K562 (cell line): ENCODE measurements at regions not wholly inside any gene's neighbourhood (a gene's known extent, or its start where the extent isn't known, plus 50 kb on each side); places are given as distances from the start of the nearest gene placed in this dataset.
A peak's percentile ranks its signal among the peaks of the same experiment; 100 is the strongest.

Source experiments
- BRD9 ChIP-seq: fragments of 450-650 bp; IDR thresholded peaks from 2 replicates; pipeline ENCODE4 v1.6.1; 2018; ENCODE audit warnings: low read depth; ENCODE audit not compliant: partially characterized antibody
- CBX3 ChIP-seq, 2 experiments: IDR thresholded peaks; 1 replicate in 1 of 2; 2 replicates in 1 of 2; pipeline ENCODE4 v1.6.1; 2012; ENCODE audit warnings: inconsistent platforms in 2 of 2, low read length in 2 of 2, borderline replicate concordance in 1 of 2, control low read depth in 1 of 2
- CSDE1 ChIP-seq, 2 experiments: fragments of 450-650 bp; IDR thresholded peaks; 2 replicates each; pipeline ENCODE4 v1.6.1; 2016; ENCODE audit warnings: mild to moderate bottlenecking in 1 of 2
- EP300 ChIP-seq: IDR thresholded peaks from 2 replicates; pipeline ENCODE4 v1.6.1; 2012; ENCODE audit warnings: low read length, improper control_type of control experiment
- GATA2 ChIP-seq: sonication (generic); formaldehyde crosslinking; IDR thresholded peaks from 2 replicates; pipeline ENCODE4 v1.4.0; 2020; ENCODE audit warnings: mild to moderate bottlenecking, missing genetic modification reagents
- JUND ChIP-seq, 2 experiments: IDR thresholded peaks; 2 replicates in 1 of 2; 3 replicates in 1 of 2; pipeline ENCODE4 v1.6.1; 2011; ENCODE audit warnings: borderline replicate concordance in 2 of 2, low read depth in 2 of 2, low read length in 2 of 2, improper control_type of control experiment in 1 of 2, missing biosample characterization in 1 of 2, missing genetic modification characterization in 1 of 2, missing genetic modification reagents in 1 of 2
- NR2C1 ChIP-seq, 2 experiments: fragments of 450-650 bp; IDR thresholded peaks; 2 replicates each; pipeline ENCODE4 v1.6.1; 2017; ENCODE audit warnings: mild to moderate bottlenecking in 2 of 2, antibody characterized with exemption in 1 of 2, inconsistent platforms in 1 of 2, missing compliant biosample characterization in 1 of 2, missing genetic modification characterization in 1 of 2
- OTX1 ChIP-seq: fragments of 450-650 bp; formaldehyde crosslinking; IDR thresholded peaks from 2 replicates; pipeline ENCODE4 v1.4.0; 2022; ENCODE audit warnings: mild to moderate bottlenecking
- RFX5 ChIP-seq: IDR thresholded peaks from 2 replicates; pipeline ENCODE4 v1.6.1; 2011; ENCODE audit warnings: low read depth, mild to moderate bottlenecking, improper control_type of control experiment, low read length
- ZBED1 ChIP-seq: IDR thresholded peaks from 2 replicates; pipeline ENCODE4 v1.6.1; 2014
- ZNF134 ChIP-seq: fragments of 250-450 bp; sonication (Bioruptor Pico); conservative IDR thresholded peaks from 2 replicates; pipeline ENCODE4 v1.4.0; 2020
- TF ChIP-seq, protein P1 (sequence below): fragments of 450-650 bp; formaldehyde crosslinking; IDR thresholded peaks from 2 replicates; pipeline ENCODE4 v1.4.0; 2022; ENCODE audit warnings: missing genetic modification characterization
- TF ChIP-seq, protein P2 (sequence below): fragments of 250-450 bp; sonication (Bioruptor Pico); IDR thresholded peaks from 2 replicates; pipeline ENCODE4 v1.8.0; 2021; ENCODE audit warnings: moderate library complexity, mild to moderate bottlenecking, inconsistent platforms
- TF ChIP-seq, protein P3 (sequence below): IDR thresholded peaks from 2 replicates; pipeline ENCODE4 v1.6.1; 2011; ENCODE audit warnings: borderline replicate concordance, low read depth, mild to moderate bottlenecking, moderate library complexity, low read length; ENCODE audit not compliant: insufficient read depth, poor library complexity, severe bottlenecking
- TF ChIP-seq, protein P4 (sequence below): fragments of 450-650 bp; formaldehyde crosslinking; IDR thresholded peaks from 2 replicates; pipeline ENCODE4 v1.4.0; 2020; ENCODE audit warnings: mild to moderate bottlenecking, mixed read lengths
- TF ChIP-seq, protein P5 (sequence below): fragments of 250-450 bp; sonication (Bioruptor Pico); IDR thresholded peaks from 2 replicates; pipeline ENCODE4 v1.5.0; 2021
- TF ChIP-seq, protein P6 (sequence below), 2 experiments: fragments of 450-650 bp in 1 of 2; sonication (generic) in 1 of 2; formaldehyde crosslinking; conservative IDR thresholded peaks; 2 replicates each; pipeline versions ENCODE4 v1.4.0 to v1.8.1; 2020 to 2022; ENCODE audit warnings: mild to moderate bottlenecking in 1 of 2, missing genetic modification reagents in 1 of 2

DNA sequence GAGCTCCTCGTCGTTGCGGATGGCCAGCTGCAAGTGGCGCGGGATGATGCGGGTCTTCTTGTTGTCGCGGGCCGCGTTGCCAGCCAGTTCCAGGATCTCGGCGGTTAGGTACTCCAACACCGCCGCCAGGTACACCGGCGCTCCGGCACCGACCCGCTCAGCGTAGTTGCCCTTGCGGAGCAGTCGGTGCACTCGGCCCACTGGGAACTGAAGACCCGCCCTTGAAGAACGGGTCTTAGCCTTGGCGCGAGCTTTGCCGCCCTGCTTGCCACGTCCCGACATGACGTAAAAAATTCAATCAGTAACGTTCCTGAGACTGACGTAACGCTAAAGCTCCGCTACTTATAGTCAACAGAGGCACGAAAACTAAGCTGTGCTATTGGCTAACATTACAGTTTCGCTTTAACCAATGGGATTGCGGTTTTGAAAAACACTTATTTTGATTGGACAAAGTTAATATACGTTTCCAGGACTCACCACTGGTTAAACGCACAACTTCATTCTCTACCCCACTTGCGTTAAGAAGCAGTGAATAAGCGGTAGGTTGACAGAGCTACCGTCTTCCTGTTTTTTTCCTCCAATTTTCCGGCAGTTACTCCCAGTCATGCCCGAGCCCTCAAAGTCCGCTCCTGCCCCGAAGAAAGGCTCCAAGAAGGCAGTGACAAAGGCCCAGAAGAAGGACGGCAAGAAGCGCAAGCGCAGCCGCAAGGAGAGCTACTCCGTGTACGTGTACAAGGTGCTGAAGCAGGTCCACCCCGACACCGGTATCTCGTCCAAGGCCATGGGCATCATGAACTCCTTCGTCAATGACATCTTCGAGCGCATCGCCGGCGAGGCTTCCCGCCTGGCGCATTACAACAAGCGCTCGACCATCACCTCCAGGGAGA lies 73.9 kb downstream of the OR2B2 start (continued):
- TF ChIP-seq, protein P1, sequence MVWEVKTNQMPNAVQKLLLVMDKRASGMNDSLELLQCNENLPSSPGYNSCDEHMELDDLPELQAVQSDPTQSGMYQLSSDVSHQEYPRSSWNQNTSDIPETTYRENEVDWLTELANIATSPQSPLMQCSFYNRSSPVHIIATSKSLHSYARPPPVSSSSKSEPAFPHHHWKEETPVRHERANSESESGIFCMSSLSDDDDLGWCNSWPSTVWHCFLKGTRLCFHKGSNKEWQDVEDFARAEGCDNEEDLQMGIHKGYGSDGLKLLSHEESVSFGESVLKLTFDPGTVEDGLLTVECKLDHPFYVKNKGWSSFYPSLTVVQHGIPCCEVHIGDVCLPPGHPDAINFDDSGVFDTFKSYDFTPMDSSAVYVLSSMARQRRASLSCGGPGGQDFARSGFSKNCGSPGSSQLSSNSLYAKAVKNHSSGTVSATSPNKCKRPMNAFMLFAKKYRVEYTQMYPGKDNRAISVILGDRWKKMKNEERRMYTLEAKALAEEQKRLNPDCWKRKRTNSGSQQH, result 0 out of 2 replicates have a peak, but pooled peaks have one; percentile 42
- 0 out of 2 replicates have a peak, but pooled peaks have one; percentile 23 for TF ChIP-seq ZNF134 (CRISPR knock-in tag)
- TF ChIP-seq JUND (IDR thresholded peaks at IDR 0.05; ENCODE audit: borderline replicate concordance, low read depth, low read length), result peak; percentile 95
- TF ChIP-seq JUND (tag; IDR thresholded peaks at IDR 0.05; ENCODE audit: borderline replicate concordance, low read depth, low read length), result peak; percentile 95; the same call in 2 of the 3 replicates
- TF ChIP-seq, protein P2, sequence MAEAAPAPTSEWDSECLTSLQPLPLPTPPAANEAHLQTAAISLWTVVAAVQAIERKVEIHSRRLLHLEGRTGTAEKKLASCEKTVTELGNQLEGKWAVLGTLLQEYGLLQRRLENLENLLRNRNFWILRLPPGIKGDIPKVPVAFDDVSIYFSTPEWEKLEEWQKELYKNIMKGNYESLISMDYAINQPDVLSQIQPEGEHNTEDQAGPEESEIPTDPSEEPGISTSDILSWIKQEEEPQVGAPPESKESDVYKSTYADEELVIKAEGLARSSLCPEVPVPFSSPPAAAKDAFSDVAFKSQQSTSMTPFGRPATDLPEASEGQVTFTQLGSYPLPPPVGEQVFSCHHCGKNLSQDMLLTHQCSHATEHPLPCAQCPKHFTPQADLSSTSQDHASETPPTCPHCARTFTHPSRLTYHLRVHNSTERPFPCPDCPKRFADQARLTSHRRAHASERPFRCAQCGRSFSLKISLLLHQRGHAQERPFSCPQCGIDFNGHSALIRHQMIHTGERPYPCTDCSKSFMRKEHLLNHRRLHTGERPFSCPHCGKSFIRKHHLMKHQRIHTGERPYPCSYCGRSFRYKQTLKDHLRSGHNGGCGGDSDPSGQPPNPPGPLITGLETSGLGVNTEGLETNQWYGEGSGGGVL, result no peak
- no peak for TF ChIP-seq BRD9
- TF ChIP-seq, protein P3, sequence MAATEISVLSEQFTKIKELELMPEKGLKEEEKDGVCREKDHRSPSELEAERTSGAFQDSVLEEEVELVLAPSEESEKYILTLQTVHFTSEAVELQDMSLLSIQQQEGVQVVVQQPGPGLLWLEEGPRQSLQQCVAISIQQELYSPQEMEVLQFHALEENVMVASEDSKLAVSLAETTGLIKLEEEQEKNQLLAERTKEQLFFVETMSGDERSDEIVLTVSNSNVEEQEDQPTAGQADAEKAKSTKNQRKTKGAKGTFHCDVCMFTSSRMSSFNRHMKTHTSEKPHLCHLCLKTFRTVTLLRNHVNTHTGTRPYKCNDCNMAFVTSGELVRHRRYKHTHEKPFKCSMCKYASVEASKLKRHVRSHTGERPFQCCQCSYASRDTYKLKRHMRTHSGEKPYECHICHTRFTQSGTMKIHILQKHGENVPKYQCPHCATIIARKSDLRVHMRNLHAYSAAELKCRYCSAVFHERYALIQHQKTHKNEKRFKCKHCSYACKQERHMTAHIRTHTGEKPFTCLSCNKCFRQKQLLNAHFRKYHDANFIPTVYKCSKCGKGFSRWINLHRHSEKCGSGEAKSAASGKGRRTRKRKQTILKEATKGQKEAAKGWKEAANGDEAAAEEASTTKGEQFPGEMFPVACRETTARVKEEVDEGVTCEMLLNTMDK, result peak; percentile 28
- TF ChIP-seq, protein P4, sequence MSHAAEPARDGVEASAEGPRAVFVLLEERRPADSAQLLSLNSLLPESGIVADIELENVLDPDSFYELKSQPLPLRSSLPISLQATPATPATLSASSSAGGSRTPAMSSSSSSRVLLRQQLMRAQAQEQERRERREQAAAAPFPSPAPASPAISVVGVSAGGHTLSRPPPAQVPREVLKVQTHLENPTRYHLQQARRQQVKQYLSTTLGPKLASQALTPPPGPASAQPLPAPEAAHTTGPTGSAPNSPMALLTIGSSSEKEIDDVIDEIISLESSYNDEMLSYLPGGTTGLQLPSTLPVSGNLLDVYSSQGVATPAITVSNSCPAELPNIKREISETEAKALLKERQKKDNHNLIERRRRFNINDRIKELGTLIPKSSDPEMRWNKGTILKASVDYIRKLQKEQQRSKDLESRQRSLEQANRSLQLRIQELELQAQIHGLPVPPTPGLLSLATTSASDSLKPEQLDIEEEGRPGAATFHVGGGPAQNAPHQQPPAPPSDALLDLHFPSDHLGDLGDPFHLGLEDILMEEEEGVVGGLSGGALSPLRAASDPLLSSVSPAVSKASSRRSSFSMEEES (CRISPR knock-in tag), result no peak
- TF ChIP-seq OTX1 (CRISPR knock-in tag), result peak; percentile 77
- TF ChIP-seq EP300, result peak; percentile 35
- 0 out of 2 replicates have a peak, but pooled peaks have one; percentile 38 for TF ChIP-seq RFX5
- no peak for TF ChIP-seq GATA2
- peak in 1 of 2 experiments; percentile 71; a peak in 2 of 3 replicates for TF ChIP-seq CBX3 (IDR thresholded peaks at IDR 0.05; ENCODE audit: borderline replicate concordance in 1 of 2, low read length in 2 of 2)
- TF ChIP-seq, protein P5, sequence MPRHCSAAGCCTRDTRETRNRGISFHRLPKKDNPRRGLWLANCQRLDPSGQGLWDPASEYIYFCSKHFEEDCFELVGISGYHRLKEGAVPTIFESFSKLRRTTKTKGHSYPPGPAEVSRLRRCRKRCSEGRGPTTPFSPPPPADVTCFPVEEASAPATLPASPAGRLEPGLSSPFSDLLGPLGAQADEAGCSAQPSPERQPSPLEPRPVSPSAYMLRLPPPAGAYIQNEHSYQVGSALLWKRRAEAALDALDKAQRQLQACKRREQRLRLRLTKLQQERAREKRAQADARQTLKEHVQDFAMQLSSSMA (CRISPR knock-in tag), result 0 out of 2 replicates have a peak, but pooled peaks have one; percentile 55
- no peak for TF ChIP-seq NR2C1 (IDR thresholded peaks at IDR 0.05)
- no peak for TF ChIP-seq NR2C1 (tag; IDR thresholded peaks at IDR 0.05)
- TF ChIP-seq ZBED1, result peak; percentile 97
- TF ChIP-seq, protein P6, sequence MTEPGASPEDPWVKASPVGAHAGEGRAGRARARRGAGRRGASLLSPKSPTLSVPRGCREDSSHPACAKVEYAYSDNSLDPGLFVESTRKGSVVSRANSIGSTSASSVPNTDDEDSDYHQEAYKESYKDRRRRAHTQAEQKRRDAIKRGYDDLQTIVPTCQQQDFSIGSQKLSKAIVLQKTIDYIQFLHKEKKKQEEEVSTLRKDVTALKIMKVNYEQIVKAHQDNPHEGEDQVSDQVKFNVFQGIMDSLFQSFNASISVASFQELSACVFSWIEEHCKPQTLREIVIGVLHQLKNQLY (CRISPR knock-in tag; conservative IDR thresholded peaks at IDR 0.05), result peak in 1 of 2 experiments; percentile 90; a peak in 1 of 4 replicates
- peak in 1 of 2 experiments; percentile 85; a peak in 2 of 4 replicates for TF ChIP-seq CSDE1 (IDR thresholded peaks at IDR 0.05)
